DND-41 (cell line): ENCODE measurements at regions not wholly inside any gene's neighbourhood (a gene's known extent, or its start where the extent isn't known, plus 50 kb on each side); places are given as distances from the start of the nearest gene placed in this dataset.

ENCODE experiments used
- ATAC-seq: fragments of 200-7000 bp; cut with Tn5 transposase; 3 replicates; pipeline ENCODE4 v1.9.1; 2021; ENCODE audit warnings: low read depth; ENCODE audit not compliant: insufficient read depth
- DNase-seq: peaks from one replicate; pipeline ENCODE4 v3.0.0-alpha.2; 2020
- H2AFZ ChIP-seq: 2 replicates; pipeline ENCODE4 v1.6.0; 2012; ENCODE audit warnings: low read depth, low read length
- H3K27ac ChIP-seq: 2 replicates; pipeline ENCODE4 v1.5.1; 2012; ENCODE audit warnings: low read length, inconsistent platforms
- H3K27me3 ChIP-seq: fragments of 200-600 bp; sonication (generic); 2 replicates; pipeline ENCODE4 v1.6.0; 2012; ENCODE audit warnings: low read length, mild to moderate bottlenecking, inconsistent platforms; ENCODE audit not compliant: insufficient read depth, poor library complexity
- H3K36me3 ChIP-seq: 2 replicates; pipeline ENCODE4 v1.5.1; 2012; ENCODE audit warnings: low read length, inconsistent platforms; ENCODE audit not compliant: insufficient read depth
- H3K4me1 ChIP-seq: 2 replicates; pipeline ENCODE4 v1.5.1; 2012; ENCODE audit warnings: mild to moderate bottlenecking, low read length; ENCODE audit not compliant: insufficient read depth
- H3K4me2 ChIP-seq: 2 replicates; pipeline ENCODE4 v1.6.0; 2012; ENCODE audit warnings: mild to moderate bottlenecking, moderate library complexity, low read length, inconsistent platforms; ENCODE audit not compliant: insufficient read depth
- H3K4me3 ChIP-seq, 2 experiments: fragments of 200-600 bp in 1 of 2; shearing (Covaris generic) in 1 of 2; 2 replicates each; pipeline ENCODE4 v1.5.1; 2012 to 2016; ENCODE audit warnings: inconsistent platforms in 2 of 2, low read length in 2 of 2, mild to moderate bottlenecking in 2 of 2, low read depth in 1 of 2, moderate library complexity in 1 of 2
- H3K79me2 ChIP-seq: 2 replicates; pipeline ENCODE4 v1.6.0; 2012; ENCODE audit warnings: low read length, inconsistent platforms; ENCODE audit not compliant: insufficient read depth
- H3K9ac ChIP-seq: 2 replicates; pipeline ENCODE4 v1.6.0; 2012; ENCODE audit warnings: low read depth, mild to moderate bottlenecking, inconsistent platforms, low read length, moderate library complexity
- H3K9me3 ChIP-seq: 2 replicates; pipeline ENCODE4 v1.5.1; 2012; ENCODE audit warnings: low read length, moderate library complexity, mild to moderate bottlenecking, inconsistent platforms; ENCODE audit not compliant: insufficient read depth, severe bottlenecking
- H4K20me1 ChIP-seq: 2 replicates; pipeline ENCODE4 v1.6.0; 2012; ENCODE audit warnings: low read length; ENCODE audit not compliant: insufficient read depth
- CTCF ChIP-seq: IDR thresholded peaks from 2 replicates; pipeline ENCODE4 v1.5.1; 2012; ENCODE audit warnings: borderline replicate concordance, low read length, moderate library complexity, mild to moderate bottlenecking; ENCODE audit not compliant: poor library complexity, severe bottlenecking; ENCODE audit errors: extremely low read depth
- EZH2 ChIP-seq: IDR thresholded peaks from 3 replicates; pipeline ENCODE4 v1.6.1; 2012; ENCODE audit warnings: borderline replicate concordance, low read depth, mild to moderate bottlenecking, moderate library complexity, low read length, inconsistent platforms; ENCODE audit not compliant: severe bottlenecking

- Histone ChIP-seq H2AFZ (no peak overlapping the region), H3K4me2 (no peak overlapping the region), H3K27me3 (no peaks in the 10 kb centered on the region), H3K79me2 (no peaks in the 10 kb centered on the region), H4K20me1 (no peaks in the 10 kb centered on the region), H3K4me3 (no peak overlapping the region), H3K9ac (no peak overlapping the region), H3K36me3 (no peaks in the 10 kb centered on the region), H3K9me3 (no peaks in the 10 kb centered on the region), H3K27ac (no peak overlapping the region), H3K4me1 (no peaks in the 10 kb centered on the region)
- no peak for TF ChIP-seq CTCF
- no peak for TF ChIP-seq EZH2
- DNase-seq, result no peak
- no peak for ATAC-seq
These were observed 51.2 kb upstream of the NXPH1 start for GRCh38 chr7:8382004-8382730.
